SK-N-MC (cell line): ENCODE measurements at regions not wholly inside any gene's neighbourhood (a gene's known extent, or its start where the extent isn't known, plus 50 kb on each side); places are given as distances from the start of the nearest gene placed in this dataset.

Experiments
- EZH2 ChIP-seq: fragments of 200-600 bp; sonication (generic); IDR thresholded peaks from one replicate; pipeline ENCODE4 v1.6.1; 2017; ENCODE audit warnings: antibody characterized with exemption
- POLR2AphosphoS5 ChIP-seq: IDR thresholded peaks from 2 replicates; pipeline ENCODE4 v1.6.1; 2012; ENCODE audit warnings: mild to moderate bottlenecking, low read depth, low read length, borderline replicate concordance

DNA sequence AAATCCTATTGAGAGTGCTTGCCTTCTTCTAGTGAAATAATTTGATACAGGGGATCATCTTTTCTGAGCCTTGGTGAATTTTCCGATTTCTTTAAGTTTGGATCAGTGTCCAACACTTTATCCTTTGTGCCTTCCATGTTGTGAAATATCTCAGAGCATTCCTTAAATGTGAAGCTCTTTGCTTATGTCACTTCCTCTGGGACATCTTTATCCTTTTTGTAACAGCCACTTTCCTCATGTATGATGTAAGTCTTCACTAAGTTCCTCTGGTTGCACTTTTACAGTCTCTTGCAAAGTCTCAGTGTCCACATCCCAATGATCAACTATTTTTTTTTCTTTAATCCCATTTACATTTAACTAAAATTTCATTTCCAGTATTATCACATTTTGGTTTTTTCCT lies 254.2 kb downstream of the EN1 start:
- TF ChIP-seq POLR2AphosphoS5 (no peak), EZH2 (no peak)
